H1 (cell line): ENCODE measurements at regions not wholly inside any gene's neighbourhood (a gene's known extent, or its start where the extent isn't known, plus 50 kb on each side); places are given as distances from the start of the nearest gene placed in this dataset.

Experiments
- ATF3 ChIP-seq: IDR thresholded peaks from 2 replicates; pipeline ENCODE4 v1.6.1; 2011; ENCODE audit warnings: low read depth, mild to moderate bottlenecking, low read length; ENCODE audit not compliant: insufficient read depth
- CEBPB ChIP-seq: IDR thresholded peaks from 2 replicates; pipeline ENCODE4 v1.6.1; 2012; ENCODE audit warnings: low read depth, low read length
- CHD7 ChIP-seq: fragments of 300-600 bp; sonication (generic); IDR thresholded peaks from 2 replicates; pipeline ENCODE4 v1.7.1; 2012; ENCODE audit warnings: low read length, moderate library complexity, mild to moderate bottlenecking, inconsistent platforms; ENCODE audit not compliant: insufficient replicate concordance
- GTF2F1 ChIP-seq: IDR thresholded peaks from 2 replicates; pipeline ENCODE4 v1.6.1; 2012; ENCODE audit warnings: low read depth, low read length, improper control_type of control experiment, borderline replicate concordance
- HDAC2 ChIP-seq, 2 experiments: fragments of 300-600 bp in 1 of 2; sonication (generic) in 1 of 2; IDR thresholded peaks; 2 replicates each; pipeline ENCODE4 v1.6.1; 2011 to 2012; ENCODE audit warnings: low read depth in 2 of 2, low read length in 2 of 2, mild to moderate bottlenecking in 2 of 2, moderate library complexity in 2 of 2, borderline replicate concordance in 1 of 2, inconsistent platforms in 1 of 2
- MAX ChIP-seq: IDR thresholded peaks from 2 replicates; pipeline ENCODE4 v1.6.1; 2012; ENCODE audit warnings: inconsistent platforms
- POLR2A ChIP-seq, 2 experiments: IDR thresholded peaks; 1 replicate in 1 of 2; 2 replicates in 1 of 2; pipeline ENCODE4 v1.6.1; 2011; ENCODE audit warnings: low read depth in 2 of 2, low read length in 2 of 2, mild to moderate bottlenecking in 2 of 2; ENCODE audit errors: control extremely low read depth in 1 of 2
- SIN3A ChIP-seq, 2 experiments: IDR thresholded peaks in 1 of 2; conservative IDR thresholded peaks in 1 of 2; 2 replicates each; pipeline ENCODE4 v1.6.1; 2011 to 2012; ENCODE audit warnings: low read length in 2 of 2, improper control_type of control experiment in 1 of 2, low read depth in 1 of 2, mild to moderate bottlenecking in 1 of 2
- SRF ChIP-seq: IDR thresholded peaks from 2 replicates; pipeline ENCODE4 v1.6.1; 2011; ENCODE audit warnings: mild to moderate bottlenecking, low read depth, low read length, moderate library complexity
- TBP ChIP-seq: IDR thresholded peaks from 2 replicates; pipeline ENCODE4 v1.6.1; 2011; ENCODE audit warnings: low read depth, low read length, improper control_type of control experiment
- YY1 ChIP-seq: IDR thresholded peaks from 2 replicates; pipeline ENCODE4 v1.6.1; 2011; ENCODE audit warnings: low read depth, mild to moderate bottlenecking, low read length

- TF ChIP-seq CHD7: no peak
- TF ChIP-seq POLR2A (IDR thresholded peaks at IDR 0.05; ENCODE audit: control extremely low read depth in 1 of 2, low read depth in 2 of 2, low read length in 2 of 2): no peak
- no peak for TF ChIP-seq TBP
- no peak for TF ChIP-seq CEBPB
- no peak for TF ChIP-seq MAX
- no peak for TF ChIP-seq SRF
- TF ChIP-seq ATF3: no peak
- TF ChIP-seq HDAC2 (IDR thresholded peaks at IDR 0.05; ENCODE audit: borderline replicate concordance in 1 of 2, low read depth in 2 of 2, low read length in 2 of 2): no peak
- no peak for TF ChIP-seq GTF2F1
- no peak for TF ChIP-seq YY1
- no peak for TF ChIP-seq SIN3A (conservative IDR thresholded peaks at IDR 0.05 in 1 of 2, IDR thresholded peaks at IDR 0.05 in 1 of 2; ENCODE audit: low read depth in 1 of 2, low read length in 2 of 2)
Measured at GRCh38 chr9:104280178-104280560, 186.1 kb downstream of the SMC2 start (continued).
